Left lung (tissue), 4 donors: ENCODE measurements at regions not wholly inside any gene's neighbourhood (a gene's known extent, or its start where the extent isn't known, plus 50 kb on each side); places are given as distances from the start of the nearest gene placed in this dataset.
A peak's percentile ranks its signal among the peaks of the same experiment; 100 is the strongest.

ENCODE experiments used
- ATAC-seq: fragments of 200-7000 bp; cut with Tn5 transposase; one replicate; pipeline ENCODE4 v1.9.1; 2020; ENCODE audit warnings: moderate library complexity
- DNase-seq, 4 donors: peaks; one replicate each; pipeline ENCODE4 v3.0.0-alpha.2; 2013 to 2020
- H3K27ac ChIP-seq, 2 donors: fragments of 200-600 bp; sonication (generic) in 1 of 2; one replicate each; pipeline versions ENCODE4 v1.5.0 to v1.8.0; 2020 to 2021
- H3K27me3 ChIP-seq, 2 donors: fragments of 200-600 bp; sonication (generic) in 1 of 2; one replicate each; pipeline versions ENCODE4 v1.5.0 to v1.8.0; 2020 to 2021
- H3K36me3 ChIP-seq, 2 donors: fragments of 200-600 bp; sonication (generic) in 1 of 2; one replicate each; pipeline versions ENCODE4 v1.5.0 to v1.8.0; 2020 to 2021
- H3K4me1 ChIP-seq, 2 donors: fragments of 200-600 bp; one replicate each; pipeline ENCODE4 v1.8.0; 2021
- H3K4me3 ChIP-seq, 2 donors: fragments of 200-600 bp; sonication (generic) in 1 of 2; one replicate each; pipeline versions ENCODE4 v1.5.0 to v1.8.0; 2020 to 2021; ENCODE audit warnings: mild to moderate bottlenecking in 1 of 2
- H3K9me3 ChIP-seq, 2 donors: fragments of 200-600 bp; sonication (generic) in 1 of 2; one replicate each; pipeline versions ENCODE4 v1.5.0 to v1.8.0; 2020 to 2021
- intact Hi-C, 2 donors: fragments of 100-400 bp; cut with DNase I; formaldehyde crosslinking; loops; one replicate each; pipeline versions ENCODE4 v1.11.2 to v1.14.2; 2022
- TF ChIP-seq, protein P1 (sequence below), 2 donors: fragments of 200-600 bp; sonication (generic) in 1 of 2; IDR thresholded peaks; one replicate each; pipeline versions ENCODE4 v1.5.0 to v1.8.0; 2021; ENCODE audit warnings: antibody characterized with exemption in 2 of 2
- donor health status: DM: no; HTN: yes; CAD: no.
- donor health status: DM: no; HTN: no; CAD: no.

DNA sequence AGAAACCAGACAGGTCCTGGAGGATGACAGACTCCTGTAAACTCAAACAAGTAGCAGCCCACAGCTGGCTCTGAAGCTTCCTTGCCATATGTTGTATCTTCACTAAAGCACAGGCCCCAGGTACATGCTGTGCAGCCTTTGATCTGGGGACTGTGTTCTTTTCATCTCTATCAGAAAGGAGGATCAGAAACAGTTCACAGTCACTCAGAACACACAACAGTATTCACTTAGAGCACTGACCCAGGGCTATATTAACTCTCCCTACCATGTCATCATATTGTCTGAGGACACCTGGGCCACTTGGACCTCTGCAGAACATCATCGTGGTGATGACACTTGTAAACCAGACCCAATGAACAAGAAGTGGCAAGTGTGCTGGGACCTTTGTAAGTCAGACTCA, 222.0 kb downstream of the SETD4 start:
- H3K4me1 ChIP-seq: no peaks in the 10 kb centered on the region
- DNase-seq: no peak
- intact Hi-C loops: no loop called here

DNA sequence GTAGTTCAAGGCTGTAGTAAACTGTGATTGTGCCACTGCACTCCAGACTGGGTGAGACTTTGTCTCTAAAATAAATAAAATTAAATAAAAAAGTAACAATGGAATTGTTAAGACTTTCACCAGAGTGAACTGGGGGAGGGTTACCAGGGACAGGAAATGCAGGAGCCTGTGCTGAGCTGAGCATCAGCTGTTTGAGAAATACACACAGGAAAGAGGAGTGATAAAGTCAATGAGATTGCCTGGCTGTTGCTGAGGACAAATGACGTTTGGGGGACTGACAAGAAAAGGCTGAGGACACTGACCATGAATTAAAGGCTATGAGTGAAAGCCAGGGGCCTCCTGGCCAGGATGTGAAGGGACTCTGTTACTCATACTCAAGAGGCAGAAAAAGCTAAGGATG, 226.3 kb downstream of the SETD4 start:
- no peak for ATAC-seq
- H3K27ac ChIP-seq: no peak overlapping the region
- TF ChIP-seq, protein P1, sequence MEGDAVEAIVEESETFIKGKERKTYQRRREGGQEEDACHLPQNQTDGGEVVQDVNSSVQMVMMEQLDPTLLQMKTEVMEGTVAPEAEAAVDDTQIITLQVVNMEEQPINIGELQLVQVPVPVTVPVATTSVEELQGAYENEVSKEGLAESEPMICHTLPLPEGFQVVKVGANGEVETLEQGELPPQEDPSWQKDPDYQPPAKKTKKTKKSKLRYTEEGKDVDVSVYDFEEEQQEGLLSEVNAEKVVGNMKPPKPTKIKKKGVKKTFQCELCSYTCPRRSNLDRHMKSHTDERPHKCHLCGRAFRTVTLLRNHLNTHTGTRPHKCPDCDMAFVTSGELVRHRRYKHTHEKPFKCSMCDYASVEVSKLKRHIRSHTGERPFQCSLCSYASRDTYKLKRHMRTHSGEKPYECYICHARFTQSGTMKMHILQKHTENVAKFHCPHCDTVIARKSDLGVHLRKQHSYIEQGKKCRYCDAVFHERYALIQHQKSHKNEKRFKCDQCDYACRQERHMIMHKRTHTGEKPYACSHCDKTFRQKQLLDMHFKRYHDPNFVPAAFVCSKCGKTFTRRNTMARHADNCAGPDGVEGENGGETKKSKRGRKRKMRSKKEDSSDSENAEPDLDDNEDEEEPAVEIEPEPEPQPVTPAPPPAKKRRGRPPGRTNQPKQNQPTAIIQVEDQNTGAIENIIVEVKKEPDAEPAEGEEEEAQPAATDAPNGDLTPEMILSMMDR (IDR thresholded peaks at IDR 0.05): no peak
- H3K4me3 ChIP-seq: no peak overlapping the region
- no peaks in the 10 kb centered on the region for H3K9me3 ChIP-seq
- no peak for DNase-seq
- H3K4me1 ChIP-seq: no peaks in the 10 kb centered on the region
- H3K27me3 ChIP-seq: no peaks in the 10 kb centered on the region
- no peaks in the 10 kb centered on the region for H3K36me3 ChIP-seq
- intact Hi-C loops: no loop called here

More for the DNA sequence above, 222.0 kb downstream of the SETD4 start:
- no peak overlapping the region for H3K4me3 ChIP-seq
- no peak overlapping the region for H3K27ac ChIP-seq
- no peaks in the 10 kb centered on the region for H3K27me3 ChIP-seq
- no peaks in the 10 kb centered on the region for H3K36me3 ChIP-seq
- H3K9me3 ChIP-seq: no peaks in the 10 kb centered on the region
- TF ChIP-seq, protein P1 (IDR thresholded peaks at IDR 0.05): no peak
- ATAC-seq: no peak

DNA sequence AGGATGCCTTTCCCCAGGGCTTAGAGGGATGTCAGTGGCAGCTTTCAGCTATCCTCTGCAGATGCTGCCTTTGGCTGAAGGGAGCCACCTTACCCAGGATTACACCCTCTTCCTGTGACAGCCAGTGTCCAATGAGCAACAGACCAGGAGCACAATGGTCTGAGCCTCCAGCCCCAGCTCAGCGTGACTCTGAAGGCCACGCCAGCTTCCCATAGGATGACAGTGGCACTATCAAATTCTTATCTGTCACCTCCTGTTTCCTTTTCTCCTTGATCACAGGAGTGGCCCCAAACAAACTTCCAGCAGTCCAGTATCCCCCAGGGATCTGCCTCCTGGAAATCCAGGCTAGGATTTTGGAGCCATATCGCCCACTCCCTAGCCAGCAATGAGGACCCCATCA, 226.9 kb downstream of the SETD4 start:
- H3K9me3 ChIP-seq: no peaks in the 10 kb centered on the region
- ATAC-seq: no peak
- no peak overlapping the region for H3K4me3 ChIP-seq
- intact Hi-C loops: no loop called here
- H3K27ac ChIP-seq: no peak overlapping the region
- no peaks in the 10 kb centered on the region for H3K4me1 ChIP-seq
- H3K36me3 ChIP-seq: no peaks in the 10 kb centered on the region
- H3K27me3 ChIP-seq: no peaks in the 10 kb centered on the region
- DNase-seq: no peak
- TF ChIP-seq, protein P1 (IDR thresholded peaks at IDR 0.05): no peak

DNA sequence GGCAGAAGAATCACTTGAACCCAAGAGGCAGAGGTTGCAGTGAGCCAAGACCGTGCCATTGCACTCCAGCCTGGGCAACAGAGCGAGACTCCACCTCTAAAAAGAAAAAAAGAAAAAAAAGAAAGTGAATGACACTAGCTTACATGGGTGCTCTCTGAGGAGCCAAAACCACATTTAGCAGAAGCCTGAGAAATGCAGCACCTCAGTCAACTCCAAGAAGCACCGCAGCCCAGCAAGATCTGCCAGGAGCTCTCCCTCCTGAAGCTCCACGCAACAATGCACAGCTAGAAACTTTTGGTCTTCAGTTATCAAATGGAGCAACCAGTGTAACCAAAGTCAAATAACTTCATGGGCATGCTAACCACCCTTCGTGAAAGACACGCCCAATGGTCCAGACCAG, 229.1 kb downstream of the SETD4 start:
- Histone ChIP-seq H3K27me3 (no peaks in the 10 kb centered on the region), H3K4me3 (no peak overlapping the region), H3K4me1 (no peaks in the 10 kb centered on the region), H3K27ac (no peak overlapping the region), H3K9me3 (no peaks in the 10 kb centered on the region), H3K36me3 (no peaks in the 10 kb centered on the region)
- intact Hi-C loops: no loop called here
- TF ChIP-seq, protein P1 (IDR thresholded peaks at IDR 0.05): no peak
- DNase-seq (no peak), ATAC-seq (no peak)

DNA sequence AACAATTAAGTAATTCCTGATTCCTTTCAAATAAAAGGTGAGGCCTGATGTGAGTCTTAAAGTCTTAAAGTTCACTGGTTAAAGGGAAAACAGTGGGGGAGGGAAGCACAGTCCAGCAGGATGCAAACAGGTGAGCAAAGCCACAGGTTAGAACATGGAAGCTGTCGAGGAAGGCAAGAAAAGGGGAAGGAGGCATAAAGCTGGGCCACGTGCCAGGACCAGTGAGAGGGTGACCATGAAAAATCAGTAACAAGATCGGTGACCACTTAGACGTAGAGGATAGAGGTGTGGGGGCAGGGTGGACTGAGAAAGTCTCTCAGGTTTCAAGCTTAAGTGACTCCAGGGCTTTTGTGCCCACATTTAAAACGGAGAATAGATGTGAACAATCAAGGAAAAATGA, 231.3 kb downstream of the SETD4 start:
- no peaks in the 10 kb centered on the region for H3K36me3 ChIP-seq
- intact Hi-C loops: no loop called here
- no peak overlapping the region for H3K4me3 ChIP-seq
- no peaks in the 10 kb centered on the region for H3K27me3 ChIP-seq
- TF ChIP-seq, protein P1 (IDR thresholded peaks at IDR 0.05): no peak
- H3K9me3 ChIP-seq: no peaks in the 10 kb centered on the region
- DNase-seq (peak in 1 of 4 donors; percentile 12), ATAC-seq (no peak)
- no peaks in the 10 kb centered on the region for H3K4me1 ChIP-seq
- no peak overlapping the region for H3K27ac ChIP-seq
